ENCODE measurements at regions not wholly inside any gene's neighbourhood (a gene's known extent, or its start where the extent isn't known, plus 50 kb on each side); places are given as distances from the start of the nearest gene placed in this dataset.

GRCh38 chr9:111250875-111251842 lies 78.9 kb downstream of the OR2K2 start:
- TF ChIP-seq, protein P1, sequence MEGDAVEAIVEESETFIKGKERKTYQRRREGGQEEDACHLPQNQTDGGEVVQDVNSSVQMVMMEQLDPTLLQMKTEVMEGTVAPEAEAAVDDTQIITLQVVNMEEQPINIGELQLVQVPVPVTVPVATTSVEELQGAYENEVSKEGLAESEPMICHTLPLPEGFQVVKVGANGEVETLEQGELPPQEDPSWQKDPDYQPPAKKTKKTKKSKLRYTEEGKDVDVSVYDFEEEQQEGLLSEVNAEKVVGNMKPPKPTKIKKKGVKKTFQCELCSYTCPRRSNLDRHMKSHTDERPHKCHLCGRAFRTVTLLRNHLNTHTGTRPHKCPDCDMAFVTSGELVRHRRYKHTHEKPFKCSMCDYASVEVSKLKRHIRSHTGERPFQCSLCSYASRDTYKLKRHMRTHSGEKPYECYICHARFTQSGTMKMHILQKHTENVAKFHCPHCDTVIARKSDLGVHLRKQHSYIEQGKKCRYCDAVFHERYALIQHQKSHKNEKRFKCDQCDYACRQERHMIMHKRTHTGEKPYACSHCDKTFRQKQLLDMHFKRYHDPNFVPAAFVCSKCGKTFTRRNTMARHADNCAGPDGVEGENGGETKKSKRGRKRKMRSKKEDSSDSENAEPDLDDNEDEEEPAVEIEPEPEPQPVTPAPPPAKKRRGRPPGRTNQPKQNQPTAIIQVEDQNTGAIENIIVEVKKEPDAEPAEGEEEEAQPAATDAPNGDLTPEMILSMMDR (IDR thresholded peaks at IDR 0.05) = no peak
- TF ChIP-seq POLR2A (IDR thresholded peaks at IDR 0.05) = no peak
- no peak for TF ChIP-seq EP300 (IDR thresholded peaks at IDR 0.05)
